Fibroblast of the conjunctiva (primary cell): ENCODE measurements at regions not wholly inside any gene's neighbourhood (a gene's known extent, or its start where the extent isn't known, plus 50 kb on each side); places are given as distances from the start of the nearest gene placed in this dataset.
"Not testable (repeated sequence)": the region's sequence is repeated elsewhere in the genome, so short reads cannot be mapped to it uniquely, and the experiment has no call there.

Experiments used
- DNase-seq: peaks from one replicate; pipeline ENCODE4 v3.0.0-alpha.2; 2010; ENCODE audit warnings: low read depth

DNA sequence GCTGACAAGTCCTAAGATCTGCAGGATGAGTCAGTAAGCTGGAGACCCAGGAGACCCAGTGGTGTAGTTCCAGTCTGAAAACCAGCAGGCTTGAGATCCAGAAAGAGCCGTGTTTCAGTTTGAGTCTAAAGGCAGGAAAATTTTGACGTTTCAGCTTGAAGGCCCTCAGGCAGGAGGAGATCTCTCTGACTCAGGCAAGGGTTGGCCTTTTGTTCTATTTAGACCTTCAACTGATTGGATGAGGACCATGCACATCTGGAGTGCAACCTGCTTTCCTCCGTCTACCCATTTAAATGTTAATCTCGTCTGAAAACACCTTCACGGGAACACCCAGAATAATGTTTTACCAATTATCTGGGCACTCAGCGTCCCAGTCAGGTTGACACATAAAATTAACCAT is 69.5 kb downstream of the NPIPA7 start:
- DNase-seq: not testable (repeated sequence)

DNA sequence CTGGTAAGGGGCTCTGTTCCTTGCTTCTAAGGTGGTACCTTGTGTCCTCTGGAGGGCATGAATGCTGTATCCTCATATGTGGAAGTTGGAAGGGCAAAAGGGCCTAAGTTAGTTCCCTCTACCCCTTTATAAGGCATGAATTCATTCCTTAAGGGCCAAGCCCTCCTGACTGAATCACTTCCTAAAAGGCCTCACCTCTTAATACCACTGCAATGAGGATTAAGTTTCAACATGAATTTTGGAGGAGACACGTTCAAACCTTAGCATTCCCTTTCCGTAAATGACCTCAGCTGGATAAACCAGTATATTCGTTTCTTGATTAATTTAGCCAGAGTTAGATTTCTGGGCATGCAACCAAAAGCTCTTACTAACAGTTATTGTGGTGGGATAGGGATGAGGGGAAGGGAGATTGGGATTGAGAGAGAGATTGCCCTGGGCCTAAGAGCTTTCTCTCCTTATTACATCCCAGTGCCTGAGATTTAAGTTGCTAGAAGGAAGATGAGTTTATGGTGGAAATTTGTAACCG is 70.8 kb downstream of the NPIPA7 start:
- not testable (repeated sequence) for DNase-seq

DNA sequence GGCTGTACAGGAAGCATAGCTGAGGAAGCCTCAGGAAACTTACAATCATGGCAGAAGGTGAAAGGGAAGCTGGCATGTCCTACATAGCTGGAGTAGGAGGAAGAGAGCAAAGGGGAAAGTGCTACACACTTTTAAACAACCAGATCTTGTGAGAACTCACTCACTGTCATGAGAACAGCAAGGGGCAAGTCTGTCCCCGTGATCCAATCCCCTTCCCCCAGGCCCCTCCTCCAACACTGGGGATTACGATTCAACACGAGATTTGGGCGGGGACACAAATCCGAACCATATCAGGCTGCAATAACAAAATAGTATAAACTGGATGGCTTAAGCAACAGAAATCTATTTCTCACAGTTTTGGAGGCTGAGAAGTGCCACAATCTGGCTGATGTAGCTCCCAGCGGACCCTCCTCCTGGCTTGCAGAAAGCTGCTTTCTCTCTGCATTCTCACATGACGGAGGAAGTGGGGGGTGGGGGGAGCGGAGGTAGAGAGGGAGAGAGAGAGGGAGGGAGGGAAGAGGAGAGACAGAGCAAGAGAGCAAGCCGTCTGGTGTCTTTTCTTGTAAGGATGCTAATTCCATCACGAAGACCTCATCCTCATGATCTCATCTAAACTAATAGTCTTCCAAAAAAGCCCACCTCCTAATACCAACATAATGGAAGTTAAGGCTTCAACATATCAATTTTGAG is 72.9 kb downstream of the NPIPA7 start:
- not testable (repeated sequence) for DNase-seq

DNA sequence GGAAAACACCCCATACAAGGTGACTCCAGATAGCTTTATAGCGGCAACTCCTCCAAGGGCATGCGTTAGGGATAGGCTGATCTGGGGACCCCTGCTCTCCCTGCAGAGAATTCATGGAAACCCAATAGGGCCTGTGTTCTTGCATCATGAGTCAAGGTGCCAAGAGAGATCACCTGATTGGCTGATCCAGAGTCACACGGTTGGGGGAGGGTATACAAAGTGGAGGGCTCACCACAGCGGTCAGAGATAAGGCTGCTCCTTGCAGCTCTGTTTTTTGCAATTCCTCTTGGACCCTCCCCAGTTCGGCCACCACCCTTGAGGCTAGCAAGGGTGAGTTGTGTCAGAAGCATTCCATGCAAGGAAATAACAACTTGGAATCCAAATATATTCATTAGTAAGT is 79.6 kb downstream of the NPIPA7 start:
- not testable (repeated sequence) for DNase-seq

DNA sequence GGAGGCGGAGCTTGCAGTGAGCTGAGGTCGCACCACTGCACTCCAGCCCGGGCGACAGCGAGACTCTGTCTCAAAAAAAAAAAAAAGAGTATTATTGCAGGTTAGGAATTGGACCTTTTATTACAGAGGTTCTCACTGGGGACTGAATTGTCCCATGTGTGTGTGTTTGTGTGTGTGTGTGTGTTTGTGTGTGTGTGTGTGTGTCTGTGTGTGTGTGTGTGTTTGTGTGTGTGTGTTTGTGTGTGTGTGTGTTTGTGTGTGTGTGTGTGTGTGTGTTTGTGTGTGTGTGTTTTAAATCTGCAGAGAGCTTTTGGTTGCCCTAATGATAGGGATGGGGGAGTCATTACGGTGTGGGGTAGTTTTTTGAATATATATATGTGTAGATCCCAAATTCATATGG is 84.9 kb downstream of the NPIPA7 start:
- not testable (repeated sequence) for DNase-seq

DNA sequence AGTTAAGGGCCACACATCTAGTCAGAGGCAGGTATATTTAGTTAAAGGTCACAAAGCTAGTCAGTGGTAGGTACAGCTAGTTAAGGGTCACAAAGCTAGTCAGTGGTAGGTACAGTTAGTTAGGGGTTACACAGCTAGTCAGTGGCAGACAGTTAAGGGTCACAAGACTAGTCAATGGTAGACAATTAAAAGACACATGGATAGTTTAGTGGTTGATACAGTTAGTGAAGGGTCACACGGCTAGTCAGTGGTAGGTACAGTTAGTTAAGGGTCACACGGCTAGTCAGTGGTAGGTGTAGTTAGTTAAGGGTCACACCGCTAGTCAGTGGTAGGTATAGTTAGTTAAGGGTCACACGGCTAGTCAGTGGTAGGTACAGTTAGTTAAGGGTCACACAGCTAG is 110.0 kb downstream of the NPIPA7 start:
- not testable (repeated sequence) for DNase-seq

DNA sequence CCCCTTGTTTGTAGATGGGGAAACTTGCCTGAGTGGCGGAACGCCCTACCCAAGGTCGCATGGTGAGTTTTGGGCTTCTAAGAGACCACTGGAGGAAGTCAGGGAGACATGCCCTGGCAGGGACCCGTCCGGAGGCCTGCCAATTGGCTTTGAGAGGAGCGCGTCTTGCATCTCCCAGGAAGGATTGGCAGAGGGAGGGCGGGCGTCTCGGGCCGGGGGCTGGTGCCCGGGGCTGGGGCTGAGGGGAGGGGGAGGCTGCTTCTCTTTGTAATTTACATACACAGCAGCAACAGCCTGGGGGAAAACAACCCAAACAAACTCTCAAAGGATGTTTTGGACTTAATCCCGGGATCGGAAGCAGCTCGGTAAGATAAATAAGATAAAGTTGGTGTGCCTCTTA is 110.5 kb downstream of the NPIPA7 start:
- not testable (repeated sequence) for DNase-seq

DNA sequence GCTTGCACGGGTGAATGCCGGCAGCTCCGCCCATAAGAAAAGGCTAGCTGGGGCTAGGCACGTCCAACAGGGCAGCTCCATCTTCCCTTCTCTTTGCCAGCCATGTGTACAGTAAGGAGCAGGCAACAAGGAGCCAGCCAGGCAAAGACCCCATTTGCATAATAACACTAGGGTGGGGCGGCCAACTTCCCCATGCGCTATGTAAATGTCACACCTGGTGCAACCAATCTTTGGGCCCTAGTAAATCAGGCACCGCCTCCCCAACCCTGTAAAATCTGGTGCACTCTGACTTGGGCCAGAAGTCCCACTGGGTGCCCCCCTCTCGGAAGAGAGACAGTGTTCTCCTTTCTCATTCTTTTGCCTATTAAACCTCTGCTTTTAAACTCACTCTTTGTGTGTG is 115.2 kb downstream of the NPIPA7 start:
- not testable (repeated sequence) for DNase-seq

DNA sequence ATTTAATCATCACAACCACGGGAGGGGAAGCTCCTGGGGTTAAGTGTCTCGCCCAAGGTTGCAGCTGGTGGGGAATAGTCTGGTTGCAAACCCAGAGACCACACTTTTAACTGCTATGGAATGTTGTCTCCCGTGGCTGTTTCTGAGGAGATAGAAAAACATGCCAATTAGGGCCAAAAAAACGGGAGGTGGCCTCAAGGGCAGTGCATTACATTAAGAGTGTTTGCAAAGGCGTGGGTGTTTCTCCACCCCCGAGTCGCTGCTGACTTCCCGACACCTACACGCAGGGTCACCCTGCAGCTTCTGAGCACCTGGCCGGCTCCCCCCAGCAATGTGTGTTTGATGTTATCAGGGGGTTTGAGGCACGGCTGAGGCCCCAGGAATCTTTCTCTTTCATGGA is 116.1 kb downstream of the NPIPA7 start:
- DNase-seq: not testable (repeated sequence)

DNA sequence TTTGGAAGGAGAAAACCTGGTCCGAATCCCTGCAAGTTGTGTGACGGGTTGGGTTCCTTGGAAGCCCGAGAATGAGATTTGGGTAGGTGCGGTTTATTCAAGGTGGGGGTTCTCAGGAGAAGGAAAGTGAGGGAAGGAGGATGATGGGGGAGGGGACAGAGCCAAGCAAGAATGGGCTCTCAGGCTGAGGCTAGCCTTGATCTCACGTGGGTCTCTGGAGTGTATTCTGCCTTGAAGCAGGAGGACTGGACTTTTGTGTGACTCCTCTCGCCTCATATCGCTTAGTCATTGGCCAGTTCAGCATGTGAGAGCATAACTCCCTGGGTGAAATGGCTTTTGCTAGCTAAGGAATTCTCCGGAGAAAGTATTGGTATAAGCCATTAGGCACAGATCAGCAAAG is 120.9 kb downstream of the NPIPA7 start:
- not testable (repeated sequence) for DNase-seq

DNA sequence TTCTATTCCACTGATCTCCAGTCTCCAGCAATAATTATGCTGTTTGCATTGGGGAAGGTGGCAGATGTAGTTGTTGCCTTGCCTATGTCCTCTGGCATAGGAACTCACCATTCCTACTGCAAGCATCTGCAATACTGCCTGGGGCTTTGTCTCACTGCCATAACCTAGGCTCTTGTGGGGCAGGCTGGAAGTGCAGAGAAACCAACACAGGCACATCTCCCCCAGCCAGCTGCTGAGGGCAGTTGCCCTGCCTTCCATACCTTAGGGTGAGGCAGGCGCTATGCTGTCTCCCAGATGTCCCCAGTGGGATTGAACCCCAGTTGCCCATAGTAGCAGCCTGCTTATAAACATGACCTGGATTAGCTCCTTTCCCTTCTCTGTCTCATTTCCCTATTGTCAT is 128.1 kb downstream of the NPIPA7 start:
- DNase-seq: not testable (repeated sequence)

DNA sequence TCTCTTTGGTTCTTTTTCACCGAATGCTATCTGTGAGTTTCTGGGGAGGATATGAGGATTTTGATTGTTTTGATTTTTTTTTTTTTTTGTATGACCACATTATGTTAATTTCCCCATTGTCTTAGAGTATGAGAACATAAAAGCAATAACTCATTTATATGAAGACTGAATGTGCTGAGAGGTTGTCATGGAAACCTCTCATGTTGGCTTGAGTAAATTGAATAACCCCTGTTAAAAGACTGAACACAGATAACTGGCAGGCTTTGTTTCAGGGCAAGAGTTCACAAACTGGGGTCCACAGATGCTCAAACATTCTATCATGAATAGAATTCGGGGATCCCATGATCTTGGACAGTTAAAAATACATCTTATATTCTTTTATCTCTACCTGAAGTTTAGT is 129.4 kb downstream of the NPIPA7 start:
- not testable (repeated sequence) for DNase-seq

DNA sequence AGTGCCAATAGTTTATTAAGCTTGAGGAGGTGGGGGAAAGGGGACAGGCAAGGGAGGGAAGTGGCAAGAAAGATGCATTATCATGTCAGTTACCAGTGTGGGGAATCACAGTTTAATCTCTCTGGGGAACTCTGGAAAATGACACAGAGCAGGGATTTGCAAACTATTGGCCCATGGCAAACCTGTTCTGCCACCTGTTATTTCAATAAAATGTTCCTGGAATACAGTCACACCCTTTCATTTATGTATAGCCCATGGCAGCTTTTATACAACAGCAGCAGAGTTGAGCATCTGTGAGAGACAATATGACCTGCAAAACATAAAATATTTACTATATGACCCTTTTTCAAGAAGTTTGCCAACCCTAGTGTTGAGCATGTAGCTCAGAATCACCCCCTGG is 140.5 kb downstream of the NPIPA7 start:
- not testable (repeated sequence) for DNase-seq

DNA sequence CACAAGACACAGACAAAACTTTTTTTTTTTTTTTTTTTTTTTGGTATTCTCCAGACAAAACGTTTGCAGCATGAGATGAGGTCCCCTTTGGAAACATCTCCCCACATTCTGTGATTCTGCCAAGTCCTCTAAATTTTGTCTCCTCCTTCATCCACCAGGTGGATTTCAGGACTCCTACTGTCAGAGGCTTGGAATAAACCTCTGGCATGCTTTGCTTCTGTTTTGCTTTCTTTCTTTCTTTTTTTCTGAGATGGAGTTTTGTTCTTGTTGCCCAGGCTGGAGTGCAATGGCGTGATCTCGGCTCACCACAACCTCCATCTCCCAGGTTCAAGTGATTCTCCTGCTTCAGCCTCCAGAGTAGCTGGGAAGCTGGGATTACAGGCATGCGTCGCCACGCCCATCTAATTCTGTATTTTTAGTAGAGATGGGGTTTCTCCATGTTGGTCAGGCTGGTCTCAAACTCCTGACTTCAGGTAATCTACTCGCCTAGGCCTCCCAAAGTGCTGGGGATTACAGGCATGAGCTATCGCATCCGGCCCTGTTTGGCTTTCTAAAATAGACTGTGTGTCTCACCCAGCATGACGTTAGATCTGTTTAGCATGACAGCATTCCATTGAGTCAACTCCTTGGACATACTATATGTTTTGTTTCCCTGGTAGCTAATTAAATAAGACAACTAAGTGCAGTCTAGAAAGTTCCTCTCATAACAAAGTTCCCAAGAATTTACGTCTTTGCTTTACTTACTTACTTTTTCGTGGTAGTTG is 142.5 kb downstream of the NPIPA7 start:
- DNase-seq: not testable (repeated sequence)

DNA sequence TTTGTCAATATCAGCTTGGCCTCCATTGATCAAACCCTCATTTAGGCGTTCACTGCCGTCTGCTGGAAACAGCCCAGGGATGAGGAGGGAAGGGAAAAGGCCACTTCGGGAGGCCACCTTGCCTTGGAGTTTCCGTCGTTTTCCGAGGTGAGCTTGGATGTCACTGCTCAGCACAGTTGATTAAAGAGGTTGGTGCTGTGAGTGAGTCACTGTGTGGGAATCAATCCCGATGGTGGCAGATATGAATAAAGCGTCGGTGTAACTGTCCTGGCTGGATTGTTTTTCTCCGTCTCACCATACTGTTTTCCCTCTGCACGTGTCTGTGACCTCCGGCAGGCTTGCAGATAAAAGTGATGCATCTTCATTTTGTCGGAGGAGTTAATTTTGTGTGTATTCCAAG is 148.1 kb downstream of the NPIPA7 start:
- not testable (repeated sequence) for DNase-seq

DNA sequence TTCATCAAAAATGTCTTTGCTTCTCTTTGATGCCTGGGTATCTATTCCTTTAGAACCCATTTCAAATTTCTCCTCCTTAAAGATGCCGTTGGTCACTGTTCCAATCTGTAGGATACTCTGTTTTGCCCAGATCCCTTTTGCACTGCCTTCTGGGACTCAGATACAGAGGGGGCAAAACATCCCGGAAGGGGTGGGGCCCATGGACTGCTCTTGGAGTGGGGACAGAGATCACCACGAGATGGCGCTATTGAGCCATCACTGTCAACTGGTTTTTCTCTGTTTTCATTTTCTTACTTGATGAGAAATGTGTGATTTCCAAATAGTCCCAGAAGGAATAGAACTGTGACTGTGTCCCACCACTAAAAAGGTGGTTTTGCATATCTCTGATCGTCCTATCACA is 151.8 kb downstream of the NPIPA7 start:
- DNase-seq: not testable (repeated sequence)

DNA sequence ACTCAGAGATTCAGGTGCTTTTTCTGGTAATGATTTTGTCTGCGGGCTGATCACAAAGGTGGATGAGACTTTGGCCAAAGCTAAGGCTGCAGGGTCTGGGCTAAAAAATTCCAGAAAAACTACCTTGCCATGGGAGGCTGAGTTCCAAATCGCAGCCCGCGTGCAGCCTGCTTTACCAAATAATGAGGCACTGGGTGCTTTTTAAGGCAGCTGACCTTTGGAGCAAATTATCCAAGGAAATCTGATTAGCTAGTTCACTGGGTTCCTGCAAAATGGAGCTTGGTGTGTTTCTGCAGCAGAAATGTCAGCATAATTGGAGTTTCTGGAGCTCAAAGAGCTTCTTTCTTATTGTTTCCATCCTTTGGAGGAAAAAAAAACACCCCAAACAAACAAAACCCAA is 156.6 kb downstream of the NPIPA7 start:
- not testable (repeated sequence) for DNase-seq

DNA sequence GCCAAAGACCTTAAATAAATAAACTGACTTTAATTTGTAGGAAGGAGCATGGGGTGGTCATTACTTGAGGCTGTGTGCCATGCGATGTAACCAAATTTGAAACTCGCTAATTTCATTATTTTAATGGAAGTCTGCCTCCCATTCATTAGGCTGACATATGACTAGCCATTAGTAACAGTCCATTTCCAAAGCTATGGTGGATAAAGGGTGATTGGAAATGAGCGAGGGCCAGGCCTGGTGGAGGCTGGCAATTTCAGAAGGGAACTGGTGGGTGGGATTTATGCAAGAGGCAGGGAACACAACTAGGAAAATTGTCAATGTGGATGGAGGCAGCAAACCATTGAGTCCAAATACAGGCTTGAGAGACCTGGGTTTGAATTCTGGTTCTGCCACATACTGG is 157.2 kb downstream of the NPIPA7 start:
- not testable (repeated sequence) for DNase-seq

DNA sequence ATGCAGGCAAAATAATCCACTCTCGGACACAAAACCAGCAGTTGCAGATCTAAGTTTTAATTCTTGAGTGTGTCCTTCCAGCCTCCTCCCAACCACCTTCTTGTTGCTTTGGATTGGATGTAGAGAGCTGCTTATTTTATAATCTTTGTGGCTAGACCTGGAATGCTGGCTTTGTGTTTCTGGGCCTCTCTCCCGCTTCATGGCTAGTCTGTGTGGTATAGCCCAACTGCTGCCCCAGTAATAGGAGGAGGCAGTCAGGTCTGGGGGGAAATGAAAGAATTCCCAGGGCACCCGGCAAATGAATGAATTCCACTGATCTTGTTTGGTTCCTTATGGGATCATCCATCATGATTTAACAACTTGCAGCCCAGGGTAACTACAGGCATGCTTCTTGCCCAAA is 170.8 kb downstream of the NPIPA7 start:
- not testable (repeated sequence) for DNase-seq

DNA sequence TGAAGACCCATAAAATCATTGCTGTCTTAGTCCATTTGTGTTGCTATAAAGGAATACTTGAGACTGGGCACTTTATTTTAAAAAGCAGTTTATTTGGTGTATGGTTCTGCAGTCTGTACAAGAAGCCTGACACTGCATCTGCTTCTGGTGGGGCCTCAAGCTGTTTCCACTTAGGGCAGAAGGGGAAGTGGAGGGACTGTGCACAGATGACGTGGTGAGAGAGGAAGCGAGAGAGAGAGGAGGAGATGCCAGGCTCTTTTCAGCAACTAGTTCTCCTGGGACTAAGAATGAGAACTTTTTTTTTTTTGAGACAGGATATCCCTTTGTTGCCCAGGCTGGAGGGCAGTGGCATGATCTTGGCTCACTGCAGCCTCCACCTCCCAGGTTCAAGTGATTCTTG is 171.9 kb downstream of the NPIPA7 start:
- DNase-seq: not testable (repeated sequence)

DNA sequence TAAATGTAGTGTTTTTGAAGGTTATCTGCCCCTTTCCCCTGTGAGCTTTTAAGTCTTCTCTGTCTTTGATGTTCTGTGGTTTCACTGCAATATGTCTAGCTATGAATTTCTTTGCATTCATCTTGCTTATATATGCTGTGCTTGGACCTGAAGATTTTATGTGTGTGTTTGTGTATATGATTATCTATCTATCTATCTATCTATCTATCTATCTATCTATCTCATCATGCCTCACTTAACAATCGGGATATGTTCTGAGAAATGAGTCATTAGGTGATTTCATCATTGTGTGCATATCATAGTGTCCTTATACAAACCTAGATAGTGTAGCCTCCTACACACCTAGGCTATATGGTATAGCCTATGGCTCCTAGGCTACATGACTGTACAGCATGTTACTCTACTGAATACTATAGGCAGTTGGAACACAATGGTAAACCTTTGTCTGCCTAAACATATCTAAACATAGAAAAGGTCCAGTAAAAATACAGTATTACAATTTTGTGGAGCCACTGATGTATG is 173.9 kb downstream of the NPIPA7 start:
- not testable (repeated sequence) for DNase-seq

DNA sequence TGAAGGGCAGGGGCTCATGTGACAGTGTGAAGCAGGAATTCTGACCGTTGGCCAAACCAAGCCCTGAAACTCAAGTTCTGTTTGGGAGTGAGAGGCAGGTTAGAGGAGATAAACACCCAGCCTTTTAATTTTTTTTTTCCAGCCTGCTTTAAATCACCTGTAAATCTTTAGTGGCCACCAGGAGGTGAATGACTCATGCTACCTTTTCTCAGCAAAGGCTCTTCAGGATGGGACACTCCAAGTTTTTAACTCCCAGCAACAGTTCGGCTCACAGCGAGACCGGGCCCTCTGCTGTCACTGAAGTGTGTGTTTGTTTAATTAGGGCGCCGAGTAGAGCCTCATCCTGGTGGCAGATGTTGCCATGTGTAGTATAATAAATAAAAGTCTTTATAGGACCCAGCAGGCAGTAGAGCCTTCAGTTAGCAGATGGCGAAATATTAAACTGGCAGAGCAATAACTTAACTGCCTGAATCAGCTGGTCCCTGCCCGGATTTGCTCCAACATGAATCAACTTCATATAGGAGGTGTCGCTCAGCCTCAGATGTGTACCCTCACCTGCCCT is 180.3 kb downstream of the NPIPA7 start:
- not testable (repeated sequence) for DNase-seq

DNA sequence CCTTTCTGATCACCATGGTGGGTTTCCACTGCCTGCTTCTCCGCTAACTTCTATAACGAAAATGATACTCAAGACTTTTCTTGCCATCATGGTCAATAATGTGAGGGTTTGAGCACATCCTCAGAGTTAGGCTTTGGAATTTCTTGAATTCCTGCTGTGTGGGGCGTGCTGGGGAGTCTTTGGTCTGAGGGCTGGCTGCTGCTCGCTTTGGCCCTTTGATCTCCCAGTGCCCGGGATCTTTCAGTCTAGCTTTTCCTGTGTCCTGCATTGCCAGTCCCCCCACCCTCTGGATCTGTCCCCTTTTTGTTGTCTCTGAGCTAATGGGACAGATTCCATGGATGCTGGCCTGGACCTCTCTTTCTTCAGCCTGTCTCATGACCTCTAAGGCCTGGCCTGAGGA is 182.6 kb downstream of the NPIPA7 start:
- not testable (repeated sequence) for DNase-seq
